GM21786 (cell line): ENCODE measurements at regions not wholly inside any gene's neighbourhood (a gene's known extent, or its start where the extent isn't known, plus 50 kb on each side); places are given as distances from the start of the nearest gene placed in this dataset.

Source experiments
- ATAC-seq: cut with Tn5 transposase; IDR thresholded peaks from one replicate; pipeline ENCODE4 v1.9.1; 2021; ENCODE audit not compliant: unreplicated experiment

- no peak for ATAC-seq
Measured at GRCh38 chr10:128418819-128419218, 292.6 kb upstream of the MKI67 start.

GRCh38 chr10:128419466-128420019, 293.3 kb upstream of the MKI67 start:
- ATAC-seq, result no peak

DNA sequence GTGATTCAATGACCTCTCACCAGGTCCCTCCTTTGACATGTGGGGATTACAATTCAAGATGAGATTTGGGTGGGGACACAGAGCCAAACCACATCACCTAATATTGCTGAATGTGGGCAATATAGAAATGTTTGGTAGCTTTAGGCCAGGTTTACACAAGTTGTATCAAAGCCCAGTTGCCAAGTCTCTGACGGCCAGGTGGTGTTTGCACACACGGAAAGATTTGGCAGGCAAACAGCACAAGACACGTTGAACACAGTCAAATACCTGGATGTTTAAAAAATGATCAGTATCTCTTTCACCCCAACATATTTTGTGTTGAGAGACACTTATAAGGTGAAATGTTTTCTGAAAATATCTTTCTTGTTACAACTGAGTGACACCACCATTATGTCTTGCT, 294.4 kb upstream of the MKI67 start:
- ATAC-seq, result no peak

DNA sequence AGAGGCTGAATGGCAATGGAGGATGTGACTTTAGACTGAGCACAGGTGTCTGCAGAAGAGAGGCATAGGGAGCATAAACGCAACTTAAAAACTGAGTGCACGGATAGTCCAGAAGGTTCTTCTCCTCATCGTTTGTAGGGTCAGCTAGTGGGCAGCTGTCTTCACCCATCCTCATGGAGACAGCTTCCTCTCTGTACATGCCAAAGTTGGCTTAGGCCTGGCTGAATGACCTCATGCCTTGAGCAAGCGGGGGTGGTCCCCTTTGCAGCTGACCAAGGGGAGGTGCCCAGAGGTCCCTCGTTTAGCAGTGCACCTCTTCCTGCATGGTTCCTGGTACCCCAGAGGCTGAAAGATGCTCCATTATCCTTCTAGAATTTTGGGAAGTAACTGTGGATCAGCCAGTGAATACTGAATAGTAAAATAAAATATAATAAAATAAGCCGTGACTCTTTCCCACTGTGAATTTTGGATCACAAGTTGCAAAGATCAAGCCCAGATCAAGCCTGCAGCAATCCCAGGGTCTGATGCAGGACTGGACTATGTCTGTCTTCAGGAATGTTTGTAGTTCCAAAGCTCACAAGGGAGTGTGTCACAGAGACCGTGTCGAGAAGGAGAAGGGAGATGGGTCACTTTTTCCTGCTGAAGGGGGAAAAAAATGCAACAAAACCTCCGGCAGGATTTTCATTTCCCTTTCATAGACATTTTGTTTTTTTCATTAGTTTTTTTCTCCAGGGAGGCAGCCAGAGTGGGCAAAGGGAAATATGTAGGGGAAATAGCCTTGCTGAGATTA, 295.3 kb upstream of the MKI67 start:
- no peak for ATAC-seq

- no peak for ATAC-seq
Measured at GRCh38 chr10:128422190-128422589, 296.0 kb upstream of the MKI67 start.

DNA sequence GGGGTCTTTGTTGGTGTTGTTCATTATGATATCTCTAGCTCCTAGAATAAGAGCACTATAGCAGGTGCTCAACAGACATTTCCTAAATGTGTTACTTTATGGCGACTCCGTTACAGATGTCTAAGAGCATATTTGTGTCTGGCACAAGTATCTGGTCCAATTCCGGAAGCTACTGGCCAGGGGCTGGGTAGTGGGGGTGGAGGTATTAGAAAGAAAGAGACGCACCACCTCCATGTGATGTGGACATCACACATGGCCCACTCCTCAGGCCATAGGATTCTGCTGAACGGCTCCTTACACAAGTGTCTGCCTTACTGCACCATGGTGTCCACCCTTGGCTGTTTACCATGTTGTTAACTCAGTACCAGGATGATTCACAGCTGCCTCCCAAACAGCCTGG, 296.8 kb upstream of the MKI67 start:
- no peak for ATAC-seq

DNA sequence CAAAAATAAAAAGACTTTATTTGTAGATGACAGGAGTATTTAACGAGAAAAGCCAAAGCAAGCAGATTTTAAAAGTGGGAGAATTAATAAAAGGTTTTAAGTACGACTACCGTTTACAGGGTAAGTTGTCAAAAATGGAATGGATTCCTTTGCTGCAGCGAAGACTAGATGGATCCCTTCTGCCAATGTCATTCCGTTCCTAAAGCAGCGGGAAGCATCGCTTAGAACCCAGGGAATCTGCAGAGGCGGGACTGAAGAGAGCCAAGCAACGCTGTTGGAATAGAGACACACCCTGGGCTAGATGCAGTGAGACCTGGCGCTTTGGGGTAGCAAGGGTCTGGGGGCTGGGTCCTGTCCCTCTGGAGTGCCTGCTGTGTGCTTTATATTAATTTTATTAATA, 303.1 kb upstream of the MKI67 start:
- ATAC-seq, result no peak

DNA sequence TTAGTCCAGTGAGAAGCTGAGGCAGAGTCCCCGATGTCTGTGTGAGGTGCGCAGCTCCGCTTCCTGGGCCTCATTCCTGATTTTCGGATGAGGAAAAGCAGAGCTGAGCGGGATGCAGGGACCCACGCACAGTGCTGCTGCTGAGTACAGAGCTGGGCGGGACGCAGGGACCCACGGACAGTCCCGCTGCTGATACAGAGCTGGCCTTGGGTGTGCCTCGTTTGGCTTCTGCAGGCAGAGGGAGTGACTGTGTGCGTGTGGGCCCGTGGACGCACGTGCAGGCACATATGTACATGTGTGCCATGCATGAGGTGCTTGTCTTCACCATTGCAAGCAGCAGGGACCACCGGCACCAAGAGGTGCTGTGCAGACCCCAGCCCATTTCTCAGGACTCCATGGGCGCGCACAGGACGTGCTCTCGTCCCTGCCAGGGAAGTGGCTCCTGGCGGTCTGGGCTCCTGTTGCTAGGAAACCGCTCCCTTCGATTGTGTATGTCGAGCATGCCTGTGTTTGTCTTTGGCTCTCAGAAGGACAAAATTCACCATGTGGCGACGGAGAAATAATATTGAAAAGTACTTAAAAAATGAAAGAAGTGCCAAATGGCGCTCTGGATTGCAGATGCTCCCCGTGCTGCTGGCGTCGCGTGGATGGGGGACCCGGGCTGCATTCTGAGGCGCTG, 303.8 kb upstream of the MKI67 start:
- ATAC-seq, result no peak

GRCh38 chr10:128431083-128431482, 304.9 kb upstream of the MKI67 start:
- ATAC-seq, result no peak

DNA sequence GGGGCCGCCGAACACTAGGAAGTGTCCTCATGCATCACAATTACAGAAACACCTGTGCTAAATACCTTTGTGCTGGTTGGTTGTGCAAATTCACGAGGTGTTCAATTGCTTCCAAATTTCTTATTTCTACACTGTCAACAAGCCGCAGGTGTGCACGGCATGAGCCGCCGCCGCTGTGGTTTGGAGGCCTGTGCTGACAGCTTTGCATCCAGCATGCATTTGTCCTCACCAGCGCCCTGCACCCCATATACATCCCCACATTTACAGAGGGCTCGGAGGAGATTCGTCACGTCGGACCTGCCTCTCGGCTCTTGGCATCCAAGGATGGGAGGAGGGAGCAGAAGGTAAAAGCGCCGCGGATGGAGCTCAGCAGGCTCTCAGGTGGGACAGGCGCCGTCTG, 305.3 kb upstream of the MKI67 start:
- no peak for ATAC-seq

GRCh38 chr10:128432011-128432410, 305.8 kb upstream of the MKI67 start:
- no peak for ATAC-seq

- ATAC-seq, result no peak
Measured at GRCh38 chr10:128432423-128432822, 306.2 kb upstream of the MKI67 start.

GRCh38 chr10:128435811-128436210, 309.6 kb upstream of the MKI67 start:
- no peak for ATAC-seq

- no peak for ATAC-seq
Measured at GRCh38 chr10:128437786-128438345, 311.6 kb upstream of the MKI67 start.

GRCh38 chr10:128438417-128439063, 312.3 kb upstream of the MKI67 start:
- ATAC-seq, result no peak

DNA sequence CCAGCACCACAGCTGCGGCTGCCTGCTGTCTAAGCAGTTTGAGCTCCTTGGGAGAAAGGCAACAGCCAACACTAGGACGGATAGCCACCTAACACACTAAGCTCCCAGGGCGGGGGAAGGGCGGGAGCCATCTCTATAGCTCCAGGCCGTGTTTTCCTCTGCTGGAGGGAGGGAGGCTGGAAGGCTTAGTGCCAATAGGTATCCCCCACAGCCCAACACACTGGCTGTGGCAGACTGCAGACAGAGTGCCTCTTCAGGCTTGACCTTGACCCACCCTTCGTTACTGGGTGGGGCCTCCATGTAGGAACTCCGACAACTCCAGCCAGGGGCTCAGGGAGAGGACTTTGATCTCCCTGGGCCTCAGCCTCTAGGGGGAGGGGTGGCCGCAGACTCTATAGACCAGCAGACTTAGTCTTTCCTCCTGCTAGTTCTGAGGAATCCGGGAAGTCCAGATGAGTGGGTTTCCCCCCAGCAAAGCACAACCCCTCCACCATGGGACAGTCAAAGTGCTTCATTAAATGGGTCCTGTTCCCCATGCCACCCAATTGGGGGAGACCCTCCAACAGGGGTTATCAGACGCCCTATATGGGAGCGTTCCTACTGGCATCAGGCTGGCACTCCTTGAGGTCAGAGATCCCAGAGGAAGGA, 314.4 kb upstream of the MKI67 start:
- ATAC-seq, result no peak

DNA sequence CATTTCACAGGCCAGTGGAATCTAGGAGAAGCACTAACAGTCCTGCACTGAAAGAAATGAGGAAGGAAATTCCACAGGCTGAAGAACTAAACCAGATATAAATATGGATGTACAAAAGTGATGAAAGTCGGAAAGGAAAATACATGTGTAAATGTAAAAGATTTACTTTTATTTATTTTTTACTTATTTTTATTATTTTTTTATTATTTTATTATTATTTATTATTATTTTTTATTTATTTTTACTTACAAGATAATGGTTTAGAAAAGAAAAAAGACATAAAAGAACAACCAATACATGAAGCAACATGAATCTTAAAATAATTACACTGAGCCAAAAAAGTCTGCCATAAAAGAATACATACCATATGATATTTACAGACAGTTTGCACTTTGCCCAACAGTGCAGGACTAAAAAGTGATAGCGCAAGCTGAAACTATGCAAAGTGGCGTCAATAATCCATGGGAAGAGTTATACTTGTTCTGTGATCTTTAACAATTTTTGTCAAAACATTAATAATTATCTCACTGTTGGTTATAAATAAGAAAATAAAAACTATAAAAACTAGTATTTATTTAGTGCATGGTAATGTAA, 317.8 kb upstream of the MKI67 start:
- no peak for ATAC-seq

DNA sequence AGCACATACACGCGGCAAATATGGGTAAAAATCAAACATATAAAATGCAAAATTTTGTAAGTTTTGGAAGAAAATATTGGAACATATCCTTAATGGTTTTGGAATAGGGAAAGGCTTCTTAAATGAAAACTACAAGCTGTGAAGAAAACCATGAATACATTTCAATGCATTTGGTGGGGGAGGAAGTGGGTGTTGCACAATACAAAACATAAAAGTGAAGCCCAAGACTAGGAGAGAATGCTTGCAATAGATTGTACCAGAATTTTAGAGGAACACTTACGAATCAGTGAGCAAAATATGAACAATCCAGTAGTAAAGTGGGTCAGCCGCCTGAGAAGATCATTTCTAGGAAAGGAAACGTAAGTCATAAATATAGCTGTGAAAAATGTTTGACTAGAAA, 322.6 kb upstream of the MKI67 start:
- no peak for ATAC-seq

GRCh38 chr10:128451879-128452278, 325.7 kb upstream of the MKI67 start:
- ATAC-seq, result no peak

- ATAC-seq, result no peak
Measured at GRCh38 chr10:128456271-128456670, 330.0 kb upstream of the MKI67 start.

DNA sequence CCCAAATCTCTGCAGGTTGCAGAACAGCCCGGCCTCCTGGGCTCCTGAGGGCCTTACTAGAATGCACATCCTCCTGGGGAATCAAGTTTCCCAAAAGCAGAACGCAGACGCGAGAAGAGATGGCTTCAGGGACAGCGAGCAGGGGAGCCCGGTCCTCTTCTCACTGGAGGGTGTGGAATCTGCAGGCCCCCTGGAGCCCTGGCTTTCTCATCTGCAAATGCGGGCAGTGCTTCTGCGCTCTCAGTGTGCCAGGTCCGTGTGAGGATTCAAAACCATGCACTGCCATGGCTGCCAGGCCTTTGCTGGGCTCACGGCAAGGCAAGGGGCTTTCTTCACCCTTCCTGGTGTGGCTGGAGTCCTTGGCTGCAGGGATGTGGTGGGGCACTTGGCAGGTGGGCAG, 330.9 kb upstream of the MKI67 start:
- ATAC-seq, result no peak
